ENCODE measurements at regions not wholly inside any gene's neighbourhood (a gene's known extent, or its start where the extent isn't known, plus 50 kb on each side); places are given as distances from the start of the nearest gene placed in this dataset.

DNA sequence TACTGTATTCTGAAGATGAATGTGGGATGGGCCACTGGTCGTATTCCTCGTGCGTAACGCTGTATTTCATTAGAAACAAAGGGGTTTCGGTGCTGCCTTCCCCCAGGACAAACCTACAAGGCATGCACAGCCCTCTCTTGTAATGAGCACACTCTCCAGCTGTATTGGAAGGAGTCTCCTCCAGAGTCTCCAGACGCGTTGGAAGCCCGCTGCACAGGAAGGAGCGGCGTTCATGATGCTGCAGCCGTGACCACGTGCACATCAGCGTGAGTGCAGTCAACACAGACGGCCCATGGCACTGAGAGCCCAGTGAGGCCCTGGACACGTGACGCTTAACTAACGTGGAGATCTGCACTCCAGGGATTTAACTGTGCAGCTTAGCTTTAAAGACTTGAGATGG lies 209.0 kb upstream of the IRX1 start:
- intact Hi-C loops (cut with DNase I) = no loop called here
- Histone ChIP-seq H3K4me3 (no peak overlapping the region), H3K36me3 (no peaks in the 10 kb centered on the region), H3K9me3 (no peaks in the 10 kb centered on the region), H3K27me3 (no peaks in the 10 kb centered on the region), H3K27ac (no peak overlapping the region), H3K4me1 (no peaks in the 10 kb centered on the region)
- TF ChIP-seq, protein P1, sequence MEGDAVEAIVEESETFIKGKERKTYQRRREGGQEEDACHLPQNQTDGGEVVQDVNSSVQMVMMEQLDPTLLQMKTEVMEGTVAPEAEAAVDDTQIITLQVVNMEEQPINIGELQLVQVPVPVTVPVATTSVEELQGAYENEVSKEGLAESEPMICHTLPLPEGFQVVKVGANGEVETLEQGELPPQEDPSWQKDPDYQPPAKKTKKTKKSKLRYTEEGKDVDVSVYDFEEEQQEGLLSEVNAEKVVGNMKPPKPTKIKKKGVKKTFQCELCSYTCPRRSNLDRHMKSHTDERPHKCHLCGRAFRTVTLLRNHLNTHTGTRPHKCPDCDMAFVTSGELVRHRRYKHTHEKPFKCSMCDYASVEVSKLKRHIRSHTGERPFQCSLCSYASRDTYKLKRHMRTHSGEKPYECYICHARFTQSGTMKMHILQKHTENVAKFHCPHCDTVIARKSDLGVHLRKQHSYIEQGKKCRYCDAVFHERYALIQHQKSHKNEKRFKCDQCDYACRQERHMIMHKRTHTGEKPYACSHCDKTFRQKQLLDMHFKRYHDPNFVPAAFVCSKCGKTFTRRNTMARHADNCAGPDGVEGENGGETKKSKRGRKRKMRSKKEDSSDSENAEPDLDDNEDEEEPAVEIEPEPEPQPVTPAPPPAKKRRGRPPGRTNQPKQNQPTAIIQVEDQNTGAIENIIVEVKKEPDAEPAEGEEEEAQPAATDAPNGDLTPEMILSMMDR (IDR thresholded peaks at IDR 0.05) = no peak
- no peak for DNase-seq
- ATAC-seq = no peak

DNA sequence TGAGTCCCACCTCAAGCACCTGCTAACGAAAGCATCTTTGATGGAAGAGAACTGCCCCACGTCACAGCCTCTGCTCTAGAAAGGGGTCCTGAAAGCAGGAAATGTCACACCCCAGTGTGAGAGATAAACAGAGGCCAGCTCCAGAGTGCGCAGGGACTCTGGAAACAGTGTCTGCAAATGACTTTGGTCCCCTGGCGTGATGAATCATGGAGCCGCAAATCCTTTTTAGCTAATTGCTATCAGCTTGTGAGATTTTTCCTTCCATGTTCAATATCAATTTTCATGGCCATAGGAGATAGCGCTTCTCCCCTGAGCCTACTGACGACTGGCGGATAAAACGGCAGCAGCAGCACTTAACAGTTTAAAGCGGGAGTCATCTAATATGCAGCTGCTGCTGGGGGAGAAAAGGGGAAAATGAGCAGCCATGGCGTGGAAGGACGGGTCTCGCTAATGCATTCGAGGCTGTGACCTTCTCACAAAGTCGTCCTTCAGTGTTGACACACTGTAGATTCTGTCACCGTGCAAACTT lies 209.6 kb upstream of the IRX1 start:
- ATAC-seq = no peak
- intact Hi-C loops (cut with DNase I) = no loop called here
- TF ChIP-seq, protein P1 (IDR thresholded peaks at IDR 0.05) = no peak
- Histone ChIP-seq H3K36me3 (no peaks in the 10 kb centered on the region), H3K4me3 (no peak overlapping the region), H3K4me1 (no peaks in the 10 kb centered on the region), H3K27ac (no peak overlapping the region), H3K9me3 (no peaks in the 10 kb centered on the region), H3K27me3 (no peaks in the 10 kb centered on the region)
- DNase-seq = no peak

DNA sequence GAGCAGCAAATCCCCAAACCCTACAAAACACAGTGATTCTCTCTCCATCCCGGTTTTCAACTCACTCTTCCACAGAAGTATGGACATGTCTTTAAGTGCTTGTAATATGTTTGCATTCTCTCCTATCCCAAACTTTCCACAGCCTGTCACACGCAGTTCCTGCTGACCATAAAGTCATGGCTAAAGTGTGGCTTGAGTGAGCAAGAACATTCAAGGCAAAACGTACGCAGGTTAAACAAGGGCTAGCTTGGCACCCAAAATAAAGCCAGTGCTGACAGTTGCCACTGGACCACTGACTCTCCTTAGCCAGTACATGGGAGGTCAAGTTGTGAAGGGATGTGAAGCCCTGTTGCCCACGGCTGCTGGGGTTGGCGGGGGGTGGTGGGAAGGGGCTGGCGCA lies 211.1 kb upstream of the IRX1 start:
- TF ChIP-seq, protein P1 (IDR thresholded peaks at IDR 0.05) = no peak
- no peaks in the 10 kb centered on the region for H3K9me3 ChIP-seq
- H3K36me3 ChIP-seq = no peaks in the 10 kb centered on the region
- DNase-seq = no peak
- ATAC-seq = no peak
- intact Hi-C loops (cut with DNase I) = no loop called here
- H3K27ac ChIP-seq = no peak overlapping the region
- no peak overlapping the region for H3K4me3 ChIP-seq
- no peaks in the 10 kb centered on the region for H3K27me3 ChIP-seq
- H3K4me1 ChIP-seq = no peaks in the 10 kb centered on the region

DNA sequence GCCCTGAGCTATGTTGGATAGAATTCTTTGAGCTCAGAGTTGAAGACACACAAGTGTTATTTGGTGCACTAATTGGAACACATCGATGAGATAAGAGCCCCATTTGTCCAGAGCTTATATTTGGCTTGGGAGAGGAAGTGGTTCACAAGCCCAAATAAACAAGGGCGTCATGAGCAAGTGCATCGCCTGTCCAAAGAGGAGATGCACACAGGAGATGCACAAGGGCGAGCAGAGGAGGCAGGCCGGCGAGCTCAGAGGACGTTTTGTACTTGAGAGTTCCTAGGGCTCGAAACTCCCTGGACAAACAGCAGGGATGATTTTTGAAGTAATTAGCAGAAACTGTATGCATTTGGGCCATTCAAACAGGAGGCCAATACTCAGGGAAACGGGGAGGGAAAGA lies 212.8 kb upstream of the IRX1 start:
- H3K4me3 ChIP-seq = no peak overlapping the region

DNA sequence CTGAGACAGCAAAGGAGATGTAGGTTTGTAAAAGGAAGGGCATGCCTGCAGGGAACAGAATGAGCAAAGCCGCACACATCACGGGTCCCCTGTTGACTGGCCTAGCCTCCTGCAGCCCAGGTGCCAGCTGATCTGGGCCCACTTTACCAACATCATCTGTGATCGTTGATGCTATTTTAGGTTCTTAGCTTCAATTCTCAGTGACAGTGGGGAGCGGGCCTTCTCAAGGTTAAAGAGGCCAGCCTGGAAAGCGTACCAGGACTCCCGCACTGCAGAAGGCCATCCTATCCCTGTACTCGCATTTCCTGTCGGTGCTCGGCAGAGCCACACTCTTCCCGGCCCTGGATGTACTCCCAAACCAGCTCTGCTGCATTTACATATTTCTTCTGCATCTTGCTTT lies 213.5 kb upstream of the IRX1 start:
- Histone ChIP-seq H3K36me3 (no peaks in the 10 kb centered on the region), H3K27ac (no peak overlapping the region), H3K27me3 (no peaks in the 10 kb centered on the region), H3K4me3 (no peak overlapping the region), H3K4me1 (no peaks in the 10 kb centered on the region), H3K9me3 (no peaks in the 10 kb centered on the region)
- DNase-seq (no peak), ATAC-seq (no peak)
- TF ChIP-seq, protein P1 (IDR thresholded peaks at IDR 0.05) = no peak
- intact Hi-C loops (cut with DNase I) = no loop called here

More for the DNA sequence above, 212.8 kb upstream of the IRX1 start:
- H3K27ac ChIP-seq = no peak overlapping the region
- TF ChIP-seq, protein P1 (IDR thresholded peaks at IDR 0.05) = no peak
- no peaks in the 10 kb centered on the region for H3K4me1 ChIP-seq
- no peaks in the 10 kb centered on the region for H3K27me3 ChIP-seq
- no peaks in the 10 kb centered on the region for H3K9me3 ChIP-seq
- no peaks in the 10 kb centered on the region for H3K36me3 ChIP-seq
- intact Hi-C loops (cut with DNase I) = no loop called here
- DNase-seq = no peak
- no peak for ATAC-seq

DNA sequence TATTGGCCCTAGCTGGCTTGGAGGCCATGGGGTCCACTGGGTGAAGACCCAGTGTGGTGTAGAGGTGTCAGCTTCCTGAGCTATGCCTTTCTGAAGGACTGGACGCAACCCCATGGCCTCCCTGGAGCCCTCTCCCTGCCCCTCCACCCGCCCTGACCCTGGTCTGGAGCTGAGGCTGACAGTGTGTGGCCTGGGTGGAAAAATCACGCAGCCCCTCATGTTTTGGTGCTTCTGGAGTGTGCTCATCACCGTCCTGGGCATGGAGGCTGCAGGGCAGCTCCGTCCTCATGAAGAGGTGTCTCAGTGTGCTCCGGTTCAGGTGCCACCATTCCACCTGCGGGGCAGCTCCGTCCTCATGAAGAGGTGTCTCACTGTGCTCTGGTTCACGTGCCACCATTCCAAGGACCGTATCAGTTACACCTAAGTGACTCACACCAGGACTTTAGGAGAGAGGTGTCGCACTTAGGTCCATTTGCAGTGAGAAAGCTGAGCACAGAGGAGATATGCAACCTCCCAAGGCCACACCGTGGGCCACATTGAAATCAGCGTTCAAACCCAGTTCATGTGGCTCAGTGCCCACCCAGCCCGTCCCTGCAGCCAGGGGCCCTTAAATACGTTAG lies 214.3 kb upstream of the IRX1 start:
- no peaks in the 10 kb centered on the region for H3K4me1 ChIP-seq
- no peaks in the 10 kb centered on the region for H3K36me3 ChIP-seq
- no peaks in the 10 kb centered on the region for H3K9me3 ChIP-seq
- DNase-seq (no peak), ATAC-seq (peak; percentile 28)
- H3K4me3 ChIP-seq = no peak overlapping the region
- TF ChIP-seq, protein P1 (IDR thresholded peaks at IDR 0.05) = no peak
- H3K27me3 ChIP-seq = no peaks in the 10 kb centered on the region
- H3K27ac ChIP-seq = no peak overlapping the region
- intact Hi-C loops (cut with DNase I) = no loop called here

Data from upper lobe of right lung (tissue), 1 donor.